C1 segment of cervical spinal cord (tissue), 14 donors: ENCODE measurements at regions not wholly inside any gene's neighbourhood (a gene's known extent, or its start where the extent isn't known, plus 50 kb on each side); places are given as distances from the start of the nearest gene placed in this dataset.

Experiments used
- DNase-seq, 14 donors: peaks; one replicate each; lab custom pipeline; 2025; lab: John Stamatoyannopoulos, UW

DNA sequence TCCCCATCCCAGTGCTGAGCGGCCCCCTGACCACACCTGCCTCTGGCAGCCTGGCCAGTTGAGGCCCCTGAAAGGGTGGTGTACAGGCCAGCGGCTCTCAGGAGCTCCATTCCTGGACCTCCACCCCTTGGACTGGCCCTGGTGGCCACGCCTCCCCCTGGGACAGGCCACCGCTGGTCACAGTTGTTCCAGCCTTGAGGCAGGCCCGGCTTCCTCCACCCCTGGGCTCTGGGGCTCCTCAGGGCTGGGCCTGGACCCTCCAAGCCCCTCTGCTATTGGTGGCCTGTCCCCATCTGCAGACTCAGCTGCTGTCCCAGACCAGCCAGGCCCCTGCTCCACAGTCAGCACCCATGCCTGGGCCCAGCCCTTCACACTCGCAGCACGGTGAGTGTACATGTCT, 93.2 kb upstream of the NKX1-1 start:
- no peak for DNase-seq

DNA sequence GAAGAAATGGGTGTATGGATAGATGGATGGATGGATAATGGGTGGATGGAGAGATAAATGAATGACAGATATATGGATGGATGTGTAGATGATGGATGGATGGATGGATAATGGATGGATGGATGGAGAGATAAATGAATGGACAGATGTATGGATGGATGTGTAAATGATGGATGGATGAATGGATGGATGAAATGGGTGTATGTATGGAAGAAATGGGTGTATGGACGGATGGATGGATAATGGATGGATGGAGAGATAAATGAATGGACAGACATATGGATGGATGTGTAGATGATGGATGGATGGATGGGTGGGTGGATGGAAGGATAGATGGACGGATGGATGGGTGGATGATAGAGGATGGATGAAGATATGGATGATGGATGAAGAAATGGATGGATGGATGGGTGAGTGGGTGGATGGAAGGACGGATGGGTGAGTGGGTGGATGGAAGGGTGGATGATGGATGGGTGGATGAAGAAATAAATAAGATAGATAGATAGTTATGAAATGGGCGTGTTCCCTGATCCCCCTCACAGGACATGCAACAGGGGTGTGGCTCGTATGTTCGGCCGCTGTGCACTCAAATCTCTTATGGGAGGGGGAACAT, 91.1 kb upstream of the NKX1-1 start:
- DNase-seq: no peak

DNA sequence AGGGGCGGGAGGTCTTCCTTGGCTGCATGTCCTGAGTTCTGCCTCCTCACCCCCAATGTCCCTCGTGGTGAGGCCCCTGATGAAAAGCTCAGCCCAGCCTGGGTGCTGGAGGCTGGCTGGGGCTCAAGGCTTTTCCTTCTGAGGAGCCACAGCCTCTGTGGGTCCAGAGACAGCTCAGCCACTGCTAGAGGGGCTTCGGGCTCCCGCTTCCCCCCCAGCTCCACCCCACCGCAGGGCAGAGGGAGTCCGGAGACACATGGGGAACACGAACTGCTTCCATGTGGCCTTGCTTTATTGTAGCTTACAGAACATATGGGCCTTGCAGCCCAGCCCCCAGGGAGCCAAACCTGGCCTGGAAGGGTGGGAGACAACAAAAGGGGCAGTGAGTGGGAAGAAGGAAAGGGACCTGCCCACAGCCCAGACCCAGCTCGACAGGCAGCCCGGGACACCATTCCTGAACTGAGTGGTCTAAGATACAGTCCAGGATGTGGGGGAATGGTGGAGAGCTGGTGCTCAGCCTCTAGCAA, 89.9 kb upstream of the NKX1-1 start:
- DNase-seq: no peak

DNA sequence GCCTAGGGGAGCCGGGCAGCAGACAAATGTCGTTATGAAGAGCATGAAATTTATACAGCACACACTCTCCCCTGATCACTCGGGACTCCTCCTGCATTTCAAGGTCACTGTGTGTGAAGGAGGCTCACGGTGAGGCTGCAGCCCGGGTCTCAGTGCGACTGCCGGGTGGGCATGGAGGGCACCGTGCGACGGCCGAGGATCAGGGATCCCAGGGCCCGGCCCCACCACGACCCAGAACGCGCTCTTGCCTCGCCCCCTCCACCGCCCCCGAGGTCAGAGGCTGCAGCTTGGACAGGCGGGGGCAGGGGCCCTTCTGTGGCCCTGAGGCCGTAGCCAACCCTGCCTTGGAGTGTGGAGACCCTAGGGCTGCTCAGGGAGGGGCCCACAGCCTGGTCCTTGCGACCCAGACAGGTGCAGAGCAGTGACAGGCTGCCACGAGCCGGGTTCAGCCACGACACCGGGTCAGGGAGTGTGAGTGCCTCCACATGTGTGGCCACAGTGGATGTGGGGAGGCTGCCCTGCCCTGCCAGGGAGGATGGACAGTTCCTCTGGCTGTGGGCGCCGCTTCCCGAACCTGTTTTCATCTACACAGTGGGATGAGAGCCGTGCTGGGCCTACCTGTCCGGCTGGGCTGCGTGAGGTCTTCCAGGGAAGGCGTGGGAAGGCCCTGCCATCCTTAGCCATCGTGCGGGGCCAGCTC, 89.3 kb upstream of the NKX1-1 start:
- DNase-seq: no peak

DNA sequence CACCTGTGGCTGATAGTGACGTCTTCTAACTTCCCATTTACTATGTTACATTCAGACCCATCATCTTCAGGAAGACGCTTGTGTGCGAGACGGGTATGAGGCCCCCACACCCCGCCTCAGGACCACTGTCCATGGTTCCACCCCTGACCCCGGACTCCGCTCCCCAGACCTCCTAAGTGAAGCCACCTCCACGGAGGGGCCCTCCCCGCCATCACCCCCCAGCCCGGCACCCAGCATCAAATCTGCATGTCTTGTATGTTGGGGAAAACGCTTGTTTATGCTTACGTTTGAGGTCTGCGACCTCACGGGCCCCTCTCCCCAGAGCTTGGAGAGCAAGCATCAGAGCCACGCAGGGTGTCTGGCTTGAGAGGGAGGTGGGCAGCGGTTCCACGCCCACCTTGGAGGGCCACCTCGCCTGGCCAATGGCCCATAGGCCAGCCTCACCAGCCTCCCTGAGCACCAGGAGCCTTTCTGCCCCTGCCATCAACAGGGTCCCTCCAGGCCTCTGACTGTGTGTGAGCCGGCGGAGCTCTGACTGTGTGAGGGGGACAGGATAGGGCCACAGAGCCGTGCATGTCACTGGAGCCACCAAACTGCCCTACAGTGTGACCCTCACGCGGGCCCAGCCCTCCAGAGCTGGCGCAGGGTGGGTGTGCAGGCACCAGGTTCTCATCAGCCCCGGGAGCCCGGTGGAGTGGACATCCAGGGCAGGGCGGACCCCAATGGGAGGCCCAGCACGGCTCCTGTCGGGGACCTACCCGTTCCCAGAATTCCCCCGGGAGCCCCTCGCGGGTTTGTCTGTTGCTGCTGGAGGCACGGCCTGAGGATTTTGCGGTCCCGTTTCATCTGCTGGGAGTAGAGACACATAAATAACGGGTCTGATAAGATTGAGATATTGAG, 88.4 kb upstream of the NKX1-1 start:
- DNase-seq: no peak

DNA sequence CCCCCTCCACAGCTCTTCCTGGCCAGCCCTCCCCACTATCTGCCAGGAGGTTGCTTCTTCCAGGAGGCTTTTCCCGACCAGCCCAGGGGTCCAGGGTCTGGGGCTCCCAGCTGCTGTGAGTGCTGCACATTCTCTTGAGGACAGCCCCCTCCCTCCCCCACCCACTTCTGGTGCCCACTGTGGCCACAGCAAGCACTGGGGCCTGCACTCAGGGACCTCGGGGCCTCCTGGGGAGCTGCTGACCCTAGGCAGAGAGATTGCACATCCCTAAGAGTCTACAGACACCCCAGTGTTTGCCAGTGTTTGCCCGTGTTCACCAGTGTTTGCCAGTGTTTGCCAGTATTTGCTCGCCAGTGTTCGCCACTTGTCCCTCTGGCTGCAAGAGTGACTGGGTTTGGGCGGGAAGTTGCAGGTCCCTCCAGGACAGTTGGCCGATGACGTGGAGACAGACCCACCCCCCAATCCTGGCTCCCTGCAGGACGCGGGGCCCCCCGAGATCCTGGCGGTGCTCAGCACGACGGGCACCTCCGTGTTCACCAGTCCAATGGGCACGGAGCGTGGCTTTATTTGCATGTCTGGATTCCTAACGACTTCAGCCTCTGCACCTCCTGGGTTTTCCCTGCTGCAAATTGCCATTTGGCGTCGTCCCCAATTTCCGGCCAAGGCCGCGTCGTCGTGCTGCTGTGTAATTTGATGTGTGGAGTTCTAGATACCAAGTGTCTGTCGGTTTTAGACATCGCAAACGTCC, 87.5 kb upstream of the NKX1-1 start:
- DNase-seq: no peak

DNA sequence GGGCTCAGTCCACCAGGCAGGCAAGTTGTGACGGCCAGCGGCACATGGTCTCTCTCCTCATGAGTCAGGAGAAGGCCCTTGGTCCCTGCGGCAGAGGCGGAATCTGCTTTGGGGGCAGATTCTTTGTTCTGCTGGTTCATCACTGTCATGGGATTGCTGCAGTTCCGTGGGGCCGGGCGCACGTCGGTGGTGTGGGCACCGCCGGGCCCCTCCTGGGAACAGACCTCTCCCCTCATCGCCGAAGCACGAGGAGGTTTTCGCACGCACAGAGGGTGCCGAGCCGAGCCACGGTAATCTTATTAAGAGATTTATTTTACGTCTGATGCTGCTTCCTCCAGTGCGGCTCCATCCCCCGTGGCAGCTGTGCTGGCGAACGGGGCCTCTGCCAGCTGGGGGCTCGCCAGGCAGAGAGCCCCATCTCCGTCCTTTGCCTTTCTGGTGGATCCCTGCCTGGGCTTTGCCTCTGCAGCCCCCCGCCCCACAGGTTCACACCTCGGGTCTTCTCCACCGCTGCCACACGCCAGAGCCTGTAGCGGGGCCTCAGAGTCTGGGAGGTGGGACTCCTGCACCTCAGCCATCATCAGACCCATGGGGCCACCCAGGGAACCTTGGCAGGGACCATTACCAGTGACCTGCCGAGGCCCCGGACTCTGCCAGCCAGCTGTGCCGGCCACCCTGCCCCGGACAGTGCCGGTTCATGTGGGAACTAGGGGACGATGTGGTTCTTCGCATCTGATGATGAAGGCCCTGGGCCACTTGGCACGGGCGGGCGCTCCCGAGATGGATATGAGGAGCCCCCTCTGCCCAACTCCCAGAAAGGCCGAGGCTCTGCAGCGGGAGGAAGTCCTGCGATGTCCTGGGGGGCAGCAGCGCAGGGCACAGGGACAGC, 86.7 kb upstream of the NKX1-1 start:
- no peak for DNase-seq

DNA sequence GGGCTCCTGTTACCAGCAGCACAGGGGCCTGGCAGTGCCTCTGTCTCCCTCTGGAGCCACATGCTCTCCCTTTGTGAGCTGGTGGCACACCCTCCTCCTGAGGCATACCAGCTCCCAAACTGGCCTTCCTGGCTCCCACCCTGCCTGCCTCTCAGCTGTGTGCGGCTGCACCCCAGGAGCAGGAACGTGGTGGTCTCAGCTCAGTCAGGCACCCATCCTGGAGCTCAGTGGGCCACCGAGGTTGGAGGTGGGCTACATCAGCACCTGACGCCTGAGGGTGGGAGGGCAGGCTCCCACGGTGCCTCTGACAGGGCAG, 85.9 kb upstream of the NKX1-1 start:
- no peak for DNase-seq

DNA sequence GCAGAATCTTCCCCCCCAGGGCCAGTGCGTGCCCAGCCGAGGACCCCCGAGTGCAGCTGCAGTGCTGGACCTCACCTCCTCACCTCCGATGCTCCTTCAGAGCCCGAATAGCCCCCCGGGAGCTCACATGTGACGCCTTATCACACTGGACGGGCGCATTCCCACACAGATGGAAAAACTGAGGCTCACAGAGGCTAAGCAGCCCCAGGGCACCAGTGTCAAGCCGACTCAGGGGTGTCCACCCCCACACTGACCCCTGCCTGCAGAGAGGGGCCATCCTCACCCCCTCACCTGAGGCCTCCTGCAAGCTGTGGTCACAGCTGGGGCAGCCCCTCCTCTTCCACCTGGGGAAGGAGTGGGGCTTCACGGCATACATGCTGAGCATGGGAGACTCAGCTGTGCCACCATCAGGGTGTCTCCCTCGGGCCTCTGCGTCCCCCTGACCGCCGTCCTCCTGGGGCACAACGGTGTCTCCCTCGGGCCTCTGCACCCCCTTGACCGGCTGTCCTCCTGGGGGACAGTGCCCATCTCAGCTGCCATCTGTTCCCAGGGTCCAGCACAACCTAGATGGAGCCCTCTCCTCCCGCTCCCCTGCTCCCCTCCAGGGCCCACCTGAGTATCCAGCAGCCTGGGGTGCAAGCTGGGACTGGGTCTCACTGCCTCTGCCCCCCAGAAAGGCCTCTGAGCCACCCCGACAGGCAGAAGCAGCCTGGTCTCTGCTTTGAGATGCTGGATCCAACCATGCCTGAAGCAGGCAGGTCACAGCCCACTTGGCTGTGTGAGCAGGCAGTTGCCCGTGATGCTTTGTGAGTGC, 85.3 kb upstream of the NKX1-1 start:
- DNase-seq: no peak

DNA sequence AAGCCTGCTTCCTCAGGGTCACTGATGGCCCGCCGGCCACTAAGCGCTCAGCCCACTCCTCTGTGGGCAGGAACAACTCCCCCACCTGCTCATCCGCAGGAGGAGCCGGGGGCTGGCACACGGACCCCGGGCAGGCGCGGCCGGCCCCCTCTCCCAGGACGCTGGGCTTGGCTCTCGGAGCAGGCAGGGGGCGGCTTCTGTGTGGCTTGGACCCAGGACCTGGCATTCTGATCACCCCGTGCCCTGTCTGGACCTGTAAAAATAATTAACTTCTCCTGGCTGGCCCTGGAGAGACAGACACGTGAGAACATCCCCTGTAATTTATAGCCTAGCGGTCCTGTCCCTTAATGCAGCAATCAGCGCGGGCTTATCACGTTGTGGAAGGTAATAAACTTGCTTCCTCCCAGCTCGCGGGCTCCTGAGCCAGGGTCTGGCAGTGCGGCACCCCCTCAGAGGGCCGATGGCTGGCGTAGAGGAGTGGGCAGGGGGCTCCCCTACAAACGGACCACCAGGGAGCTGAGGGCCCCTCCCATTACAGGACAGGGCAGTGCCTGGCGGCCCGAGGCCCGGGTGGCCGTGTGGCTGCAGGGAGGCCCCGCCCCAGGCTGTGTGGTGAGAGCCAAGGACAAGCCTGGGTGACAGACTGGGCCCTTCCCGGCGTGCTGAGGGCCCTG, 84.5 kb upstream of the NKX1-1 start:
- DNase-seq: no peak

DNA sequence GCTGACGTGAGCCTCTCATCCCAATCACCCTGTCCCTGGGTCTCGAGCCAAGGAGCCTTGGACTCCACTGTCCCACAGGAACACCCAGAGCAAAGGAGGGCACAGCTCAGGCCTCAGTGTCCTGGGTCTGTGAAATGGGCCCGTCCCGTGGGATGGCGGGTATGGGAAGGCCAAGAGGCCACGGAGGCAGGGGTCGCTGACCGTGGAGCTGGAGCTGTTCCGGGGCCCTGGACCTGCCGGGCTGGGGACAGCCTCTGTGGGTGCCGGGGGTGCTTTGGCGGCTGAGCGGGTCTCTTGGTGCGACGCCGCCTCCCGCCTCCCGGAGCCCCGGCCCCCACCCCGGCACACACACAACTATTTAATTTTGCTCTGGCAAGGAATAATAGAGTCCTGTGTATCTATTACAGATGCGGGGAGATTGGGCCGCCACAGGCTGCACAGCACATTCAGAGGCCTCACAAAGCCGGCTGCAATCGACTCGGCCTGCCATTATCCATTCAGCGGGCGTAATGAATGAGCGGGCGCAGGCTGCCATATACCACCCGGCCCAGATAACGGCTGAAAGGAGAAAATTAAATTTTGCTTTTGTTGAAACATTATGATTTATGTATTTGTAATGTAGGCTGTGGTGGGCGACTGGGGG, 83.9 kb upstream of the NKX1-1 start:
- DNase-seq: no peak

DNA sequence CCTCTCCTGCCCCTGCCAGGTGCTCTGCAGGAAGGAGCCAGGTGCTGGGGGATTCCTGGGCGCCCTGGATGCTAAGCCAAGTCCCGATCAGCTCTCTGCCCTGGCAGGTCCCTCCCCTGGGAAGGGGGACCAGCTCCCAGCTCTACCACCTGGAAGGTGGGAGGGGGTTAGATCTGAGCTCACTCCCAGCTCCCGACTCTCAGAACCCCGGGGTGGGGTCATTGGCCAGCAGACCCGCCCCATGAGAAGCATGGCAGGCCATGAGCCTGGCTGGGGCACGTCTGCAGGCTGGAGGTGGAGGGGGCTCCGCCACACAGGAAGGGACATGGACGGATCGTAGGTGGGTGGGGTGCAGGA, 83.4 kb upstream of the NKX1-1 start:
- no peak for DNase-seq

DNA sequence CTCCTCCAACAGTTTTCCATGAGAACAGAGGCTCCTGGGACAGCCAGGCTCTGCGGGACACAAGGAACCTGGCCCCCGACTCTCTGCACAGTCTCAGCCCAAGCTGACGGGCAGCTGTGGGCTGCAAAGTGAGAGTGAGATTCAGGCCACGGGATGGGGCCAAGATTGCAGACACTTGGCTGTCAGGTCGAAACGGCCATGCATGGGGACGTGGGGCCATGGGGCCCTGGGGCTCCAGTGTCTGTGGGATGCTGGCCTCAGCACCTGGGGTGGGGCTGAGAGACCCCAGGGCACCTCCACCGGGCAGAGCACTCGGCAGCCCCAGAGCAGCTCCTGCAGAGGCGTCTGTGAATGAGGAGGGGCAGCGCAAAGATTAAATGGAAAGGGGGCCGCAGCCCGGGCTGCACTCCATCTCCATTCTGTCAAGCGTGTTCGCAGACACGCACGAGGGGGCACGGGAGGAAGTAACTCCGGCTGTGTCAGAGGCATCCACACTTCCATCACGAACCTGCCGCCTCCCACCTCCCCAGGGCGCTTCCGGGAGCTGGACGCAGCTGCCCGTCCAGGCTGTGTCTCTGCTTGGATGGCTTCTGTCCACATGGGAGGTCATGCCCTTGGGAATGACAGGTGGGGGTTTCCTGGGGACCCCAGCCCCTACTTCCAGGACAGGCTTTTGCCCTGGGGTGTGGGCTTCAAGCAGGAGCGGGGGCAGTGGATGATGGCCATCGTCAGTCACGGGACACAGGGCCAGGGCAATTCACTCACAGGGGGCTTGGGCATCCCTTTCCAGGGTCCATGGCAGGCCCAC, 82.8 kb upstream of the NKX1-1 start:
- DNase-seq: no peak

DNA sequence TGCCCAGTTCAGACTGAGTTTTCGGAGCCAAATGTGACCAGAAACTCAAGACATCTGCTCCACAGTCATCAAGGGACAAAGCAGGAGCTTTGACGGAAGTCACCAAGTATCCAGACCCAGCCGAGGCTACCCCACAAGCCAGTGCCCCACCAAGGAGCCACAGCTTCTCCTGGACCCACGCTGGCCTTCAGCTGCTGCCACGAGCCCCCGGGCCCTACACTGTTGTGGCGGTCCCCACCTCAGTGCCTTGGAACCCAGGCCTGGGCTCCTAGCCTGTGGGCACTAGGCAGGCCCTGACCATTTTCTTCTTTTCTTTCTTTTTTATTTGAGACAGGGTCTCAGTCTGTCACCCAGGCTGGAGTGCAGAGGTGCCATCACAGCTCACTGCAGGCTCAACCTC, 82.1 kb upstream of the NKX1-1 start:
- no peak for DNase-seq

DNA sequence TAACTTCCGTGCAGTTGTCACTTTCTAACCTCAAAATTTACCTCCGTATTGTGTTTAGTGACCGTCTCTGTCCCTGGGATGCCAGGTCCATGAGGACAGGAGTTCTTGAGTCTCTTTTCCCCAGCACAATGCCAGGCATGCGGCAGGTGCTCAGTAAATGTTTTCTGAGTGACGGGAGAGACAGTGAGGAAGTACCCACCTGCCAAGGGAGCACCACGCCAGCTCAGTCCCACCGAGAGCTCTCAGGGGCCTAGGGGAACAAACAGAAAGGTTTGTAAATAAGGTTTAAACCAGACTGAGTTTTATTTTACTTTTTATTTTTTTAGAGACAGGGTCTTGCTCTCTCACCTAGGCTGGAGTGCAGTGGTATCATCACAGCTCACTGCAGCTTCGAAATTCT, 81.5 kb upstream of the NKX1-1 start:
- no peak for DNase-seq

DNA sequence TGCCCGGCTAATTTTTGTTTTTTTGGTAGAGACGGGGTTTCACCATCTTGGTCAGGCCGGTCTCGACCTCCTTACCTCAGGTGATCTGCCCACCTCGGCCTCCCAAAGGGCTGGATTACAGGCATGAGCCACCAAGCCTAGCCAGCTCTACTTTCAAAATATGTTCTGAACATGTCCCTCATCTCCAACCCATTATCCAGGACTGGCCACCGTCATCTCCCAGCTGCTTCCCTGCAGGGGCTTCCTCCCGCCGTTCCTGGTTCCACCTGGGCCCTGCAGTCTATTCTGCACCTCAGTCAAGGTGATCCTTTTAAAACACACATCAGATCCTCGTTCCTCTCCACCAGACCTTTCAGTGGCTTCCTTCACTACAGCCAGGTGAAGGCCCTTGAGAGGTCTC, 80.9 kb upstream of the NKX1-1 start:
- no peak for DNase-seq

DNA sequence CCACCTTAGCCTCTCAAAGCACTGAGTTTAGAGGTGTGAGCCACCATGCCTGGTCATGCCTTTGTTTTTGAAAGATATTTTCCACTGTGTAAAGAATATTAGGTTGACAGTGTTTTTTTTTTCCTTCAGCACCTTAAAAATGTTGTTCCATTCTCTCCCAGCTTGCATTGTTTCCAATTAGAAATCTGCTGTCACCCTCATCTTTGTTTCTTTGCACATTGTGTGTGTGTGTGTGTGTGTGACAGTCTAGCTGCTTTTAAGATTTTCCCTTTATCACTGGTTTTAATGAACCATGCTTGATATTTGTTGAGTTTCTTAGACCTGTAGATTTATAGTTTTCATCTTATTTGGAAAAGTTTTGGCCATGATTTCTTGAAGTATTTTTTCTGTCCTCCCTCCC, 79.0 kb upstream of the NKX1-1 start:
- DNase-seq: no peak

DNA sequence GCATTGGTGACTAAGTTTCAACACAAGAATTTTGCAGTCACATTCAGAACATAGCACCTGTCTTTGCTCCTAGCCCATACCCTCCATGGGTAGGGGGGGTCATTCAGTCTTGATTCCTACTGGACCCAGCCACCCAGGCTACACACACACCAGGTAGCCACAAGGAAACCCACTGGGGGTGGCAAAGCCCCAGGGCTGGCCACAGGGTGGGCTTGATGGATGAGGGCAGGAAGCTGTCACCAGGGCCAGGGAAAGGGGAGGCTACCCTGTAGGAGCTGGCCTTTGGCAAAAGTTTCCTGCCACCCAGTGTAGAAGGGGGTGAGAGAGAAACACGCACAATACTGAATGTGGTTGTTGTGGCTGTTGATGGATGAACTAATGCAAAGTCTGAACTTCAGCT, 74.5 kb upstream of the NKX1-1 start:
- DNase-seq: no peak
